Stimulated activated effector memory CD8-positive, alpha-beta T cell treated with anti-CD3 and anti-CD28 coated beads, Interleukin-12 subunit alpha, Interleukin-12 subunit beta, amount 100 ng/mL, for 72 hours (primary cell): ENCODE measurements at regions not wholly inside any gene's neighbourhood (a gene's known extent, or its start where the extent isn't known, plus 50 kb on each side); places are given as distances from the start of the nearest gene placed in this dataset.

ENCODE experiments used
- ATAC-seq: fragments of 150-1000 bp; cut with Tn5 transposase; 2 replicates; pipeline ENCODE4 v1.10.0; 2021
- DNase-seq, 2 donors: peaks; one replicate each; pipeline ENCODE4 v3.0.0; 2021 to 2022; ENCODE audit warnings: low spot score in 2 of 2
- H3K27ac Mint-ChIP-seq: one replicate; pipeline ENCODE4 v1.8.0; 2022; ENCODE audit warnings: mild to moderate bottlenecking, mixed read lengths
- H3K36me3 Mint-ChIP-seq: one replicate; pipeline ENCODE4 v1.8.0; 2022; ENCODE audit warnings: mild to moderate bottlenecking, mixed read lengths
- H3K4me1 Mint-ChIP-seq: one replicate; pipeline ENCODE4 v1.8.0; 2022; ENCODE audit warnings: mixed read lengths
- H3K4me3 Mint-ChIP-seq: one replicate; pipeline ENCODE4 v1.8.0; 2022; ENCODE audit warnings: mild to moderate bottlenecking, mixed read lengths
- H3K9me3 Mint-ChIP-seq: one replicate; pipeline ENCODE4 v1.8.0; 2022; ENCODE audit warnings: mixed read lengths

- Mint-ChIP-seq H3K27ac (no peak overlapping the region), H3K4me3 (no peak overlapping the region), H3K4me1 (no peaks in the 10 kb centered on the region), H3K36me3 (no peaks in the 10 kb centered on the region), H3K9me3 (no peaks in the 10 kb centered on the region)
- DNase-seq (no peak), ATAC-seq (no peak)
These were observed 464.1 kb downstream of the TNS1 start for GRCh38 chr2:217538719-217539118.

DNA sequence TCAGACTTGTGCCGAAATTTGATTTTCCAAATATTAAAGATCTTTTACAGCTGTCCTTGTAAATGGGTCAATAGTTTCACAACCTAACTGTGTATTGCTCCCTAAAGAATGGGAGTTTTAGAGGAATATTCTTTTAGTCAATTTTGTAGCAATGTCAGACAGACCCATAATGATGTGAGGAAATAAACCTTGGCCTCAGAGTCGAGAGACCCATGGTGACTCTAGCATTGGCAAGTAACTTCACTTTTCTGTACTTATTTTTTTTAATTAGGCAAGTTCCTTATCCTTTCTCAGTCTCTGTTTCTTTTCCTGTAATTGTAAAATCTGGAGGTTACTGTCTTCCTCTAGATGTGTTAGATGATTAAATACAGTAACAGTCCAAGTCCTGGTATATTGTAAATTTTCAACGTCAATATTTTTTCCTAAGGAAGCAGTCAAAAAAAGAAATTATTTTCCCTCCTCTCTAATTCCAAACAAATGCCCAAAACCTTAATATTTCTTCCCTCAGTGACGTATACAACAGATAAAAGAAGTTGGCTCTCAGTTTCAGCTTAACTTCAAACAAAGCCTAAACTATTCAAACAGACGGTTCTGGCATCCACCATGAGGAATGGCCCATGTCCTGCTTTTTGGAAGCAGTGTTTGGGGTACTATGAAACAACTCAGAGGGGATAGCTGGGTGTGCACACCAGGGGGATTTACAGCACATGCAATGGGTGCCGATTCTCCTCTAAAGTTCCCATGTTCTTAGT is 466.7 kb downstream of the TNS1 start:
- Mint-ChIP-seq H3K27ac (no peak overlapping the region), H3K4me3 (no peak overlapping the region), H3K4me1 (no peaks in the 10 kb centered on the region), H3K9me3 (peaks cover 2% of the 10 kb centered on the region), H3K36me3 (no peaks in the 10 kb centered on the region)
- DNase-seq (no peak), ATAC-seq (no peak)

- ATAC-seq (no peak), DNase-seq (no peak)
- Mint-ChIP-seq H3K4me3 (no peak overlapping the region), H3K4me1 (no peaks in the 10 kb centered on the region), H3K27ac (no peak overlapping the region), H3K9me3 (peaks cover 2% of the 10 kb centered on the region), H3K36me3 (no peaks in the 10 kb centered on the region)
These were observed 472.3 kb downstream of the TNS1 start for GRCh38 chr2:217530392-217531090.

DNA sequence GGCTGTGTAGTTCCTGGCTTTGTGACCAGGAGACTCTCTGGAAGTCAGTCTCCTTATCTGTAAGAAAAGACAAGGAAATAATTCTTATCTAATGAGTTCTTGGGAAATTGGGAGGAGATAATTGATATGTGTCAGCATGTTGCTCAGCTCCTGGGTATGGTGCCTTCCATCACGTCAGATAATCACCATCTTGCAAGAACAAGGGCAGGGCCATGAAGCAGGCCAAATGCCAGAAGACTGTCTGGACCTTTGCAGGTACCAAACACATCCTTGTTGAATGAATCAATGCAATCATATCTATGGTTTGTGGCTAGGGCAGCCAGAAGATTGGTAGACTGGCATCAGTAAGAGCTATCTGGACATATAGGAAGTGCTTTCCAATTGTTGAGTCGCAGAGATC is 473.5 kb downstream of the TNS1 start:
- no peaks in the 10 kb centered on the region for H3K4me1 Mint-ChIP-seq
- DNase-seq (no peak), ATAC-seq (no peak)
- H3K4me3 Mint-ChIP-seq: no peak overlapping the region
- no peak overlapping the region for H3K27ac Mint-ChIP-seq
- peaks cover 2% of the 10 kb centered on the region for H3K9me3 Mint-ChIP-seq
- no peaks in the 10 kb centered on the region for H3K36me3 Mint-ChIP-seq

DNA sequence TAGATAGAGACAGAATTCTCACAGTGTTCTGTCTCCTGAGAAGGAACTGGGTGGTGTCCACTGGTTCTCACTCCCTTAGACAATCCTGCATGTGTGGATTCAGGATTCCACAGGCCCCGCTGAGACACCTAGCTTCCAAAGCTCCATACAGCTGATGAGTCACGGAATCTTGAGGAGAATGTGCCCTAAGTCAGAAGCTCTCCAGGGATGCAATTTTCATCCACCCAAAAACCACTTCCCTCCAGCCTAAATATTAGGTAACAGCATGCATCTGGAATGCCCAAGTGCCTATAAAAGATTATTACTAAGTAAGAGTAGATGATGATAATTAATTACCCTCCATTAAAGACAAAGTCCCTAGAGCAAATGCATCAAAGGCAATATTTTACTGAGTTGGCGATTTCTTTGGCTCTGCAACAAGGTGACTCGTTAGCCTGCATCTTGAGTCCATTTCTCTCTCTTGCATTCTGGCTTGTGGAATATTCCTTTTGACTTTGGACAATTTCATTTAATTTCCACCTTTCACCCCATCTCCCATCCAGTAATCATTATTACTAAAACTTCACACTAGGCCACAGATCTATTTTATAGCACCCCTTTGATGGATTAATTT is 475.1 kb downstream of the TNS1 start:
- Mint-ChIP-seq H3K36me3 (no peaks in the 10 kb centered on the region), H3K9me3 (peaks cover under 1% of the 10 kb centered on the region)

GRCh38 chr2:217525076-217525475 is 477.7 kb downstream of the TNS1 start:
- Mint-ChIP-seq H3K9me3 (no peaks in the 10 kb centered on the region), H3K4me3 (no peak overlapping the region), H3K36me3 (no peaks in the 10 kb centered on the region), H3K4me1 (no peaks in the 10 kb centered on the region), H3K27ac (no peak overlapping the region)
- ATAC-seq: no peak
- no peak for DNase-seq

More for the DNA sequence above, 475.1 kb downstream of the TNS1 start:
- H3K4me1 Mint-ChIP-seq: no peaks in the 10 kb centered on the region
- H3K27ac Mint-ChIP-seq: no peak overlapping the region
- no peak for ATAC-seq
- H3K4me3 Mint-ChIP-seq: no peak overlapping the region
- no peak for DNase-seq

DNA sequence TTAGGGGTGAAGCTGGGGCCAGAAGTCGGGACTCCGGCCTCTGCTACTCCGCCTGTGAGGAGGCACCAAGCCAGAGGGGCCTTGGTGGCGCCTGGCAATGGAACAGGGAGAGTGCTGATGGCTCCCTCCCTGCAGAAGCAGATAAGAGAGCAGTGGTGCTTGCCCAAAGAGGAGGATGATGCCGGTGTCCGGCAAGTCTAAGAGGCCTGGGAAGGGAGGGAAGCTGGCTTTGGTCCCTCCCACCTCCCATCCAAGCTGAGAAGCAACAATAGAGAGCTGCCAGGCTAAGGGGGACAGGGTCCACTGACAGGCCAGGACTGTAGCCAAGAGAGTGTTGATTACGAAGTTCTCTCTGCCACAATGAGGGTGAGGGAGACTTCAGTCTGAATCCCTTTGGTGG is 479.5 kb downstream of the TNS1 start:
- Mint-ChIP-seq H3K4me1 (no peaks in the 10 kb centered on the region), H3K27ac (no peak overlapping the region), H3K4me3 (no peak overlapping the region), H3K36me3 (no peaks in the 10 kb centered on the region), H3K9me3 (no peaks in the 10 kb centered on the region)
- DNase-seq (no peak), ATAC-seq (peak; percentile 24)

- no peak overlapping the region for H3K4me3 Mint-ChIP-seq
- no peaks in the 10 kb centered on the region for H3K4me1 Mint-ChIP-seq
- DNase-seq: no peak
- no peak overlapping the region for H3K27ac Mint-ChIP-seq
- H3K36me3 Mint-ChIP-seq: no peaks in the 10 kb centered on the region
- H3K9me3 Mint-ChIP-seq: no peaks in the 10 kb centered on the region
- ATAC-seq: no peak
These were observed 481.0 kb downstream of the TNS1 start for GRCh38 chr2:217521820-217522219.

GRCh38 chr2:217520356-217521010 is 482.3 kb downstream of the TNS1 start:
- Mint-ChIP-seq H3K4me1 (no peaks in the 10 kb centered on the region), H3K4me3 (no peak overlapping the region), H3K9me3 (no peaks in the 10 kb centered on the region), H3K36me3 (no peaks in the 10 kb centered on the region), H3K27ac (no peak overlapping the region)
- ATAC-seq: no peak
- no peak for DNase-seq

GRCh38 chr2:217517402-217517801 is 485.4 kb downstream of the TNS1 start:
- no peaks in the 10 kb centered on the region for H3K36me3 Mint-ChIP-seq

DNA sequence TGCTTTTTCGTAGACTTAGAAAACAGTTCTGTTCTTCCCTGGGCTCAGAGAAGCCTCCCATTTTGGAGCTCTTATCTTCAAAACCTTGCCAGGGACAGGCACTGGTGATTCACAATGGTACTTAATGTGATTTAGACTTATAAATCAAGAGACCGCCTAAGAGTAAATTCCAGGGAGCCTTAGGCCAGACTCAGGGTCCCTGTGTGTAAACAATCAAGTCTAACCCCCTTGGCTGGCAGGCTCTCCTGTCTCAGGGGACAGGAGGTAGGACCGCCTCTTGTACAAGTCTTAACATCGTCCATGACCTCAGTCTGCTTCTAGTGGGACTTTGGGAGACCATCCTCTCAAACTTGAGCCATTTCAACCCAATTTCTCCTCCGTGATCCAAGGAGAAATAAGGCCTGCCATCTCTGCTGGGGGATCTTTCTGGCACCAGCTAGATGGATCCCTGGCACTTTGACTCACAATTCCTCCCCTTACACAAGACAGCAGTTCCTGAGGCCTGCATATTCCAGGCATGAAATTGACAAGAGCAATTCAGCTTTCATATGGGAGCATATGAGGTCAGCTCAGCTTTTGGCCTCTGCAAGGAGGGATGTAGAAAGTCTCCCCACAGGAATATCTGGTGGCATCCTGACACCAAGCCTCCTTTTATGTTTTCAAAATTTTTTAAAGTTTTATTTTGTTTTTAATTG is 487.0 kb downstream of the TNS1 start:
- Mint-ChIP-seq H3K27ac (no peak overlapping the region), H3K36me3 (no peaks in the 10 kb centered on the region), H3K4me3 (no peak overlapping the region), H3K9me3 (no peaks in the 10 kb centered on the region), H3K4me1 (no peaks in the 10 kb centered on the region)
- no peak for ATAC-seq
- no peak for DNase-seq

More at GRCh38 chr2:217517402-217517801, 485.4 kb downstream of the TNS1 start:
- no peak overlapping the region for H3K4me3 Mint-ChIP-seq
- no peaks in the 10 kb centered on the region for H3K9me3 Mint-ChIP-seq
- DNase-seq (no peak), ATAC-seq (no peak)
- H3K27ac Mint-ChIP-seq: no peak overlapping the region
- H3K4me1 Mint-ChIP-seq: no peaks in the 10 kb centered on the region

DNA sequence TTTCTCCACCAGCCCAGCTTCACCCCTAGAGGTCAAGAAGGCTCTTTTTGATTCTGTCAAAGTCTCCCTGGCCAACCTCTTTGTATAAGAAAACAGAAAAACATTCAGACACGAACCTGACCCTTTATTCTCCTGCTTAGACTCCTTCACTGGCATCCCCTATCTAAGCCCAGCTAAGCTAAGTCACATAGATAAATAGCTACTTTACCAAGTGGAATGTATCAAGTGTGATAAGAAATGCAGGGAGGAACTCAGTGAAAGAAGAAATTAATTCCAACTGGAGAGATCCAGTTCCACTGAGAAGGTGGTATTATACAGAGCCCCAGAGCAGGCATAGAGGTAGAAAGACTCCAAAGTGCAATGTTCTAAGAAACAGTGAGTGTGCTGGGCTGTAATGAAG is 489.5 kb downstream of the TNS1 start:
- Mint-ChIP-seq H3K36me3 (no peaks in the 10 kb centered on the region), H3K4me1 (no peaks in the 10 kb centered on the region), H3K9me3 (no peaks in the 10 kb centered on the region), H3K4me3 (no peak overlapping the region), H3K27ac (no peak overlapping the region)
- DNase-seq: no peak
- ATAC-seq: no peak

DNA sequence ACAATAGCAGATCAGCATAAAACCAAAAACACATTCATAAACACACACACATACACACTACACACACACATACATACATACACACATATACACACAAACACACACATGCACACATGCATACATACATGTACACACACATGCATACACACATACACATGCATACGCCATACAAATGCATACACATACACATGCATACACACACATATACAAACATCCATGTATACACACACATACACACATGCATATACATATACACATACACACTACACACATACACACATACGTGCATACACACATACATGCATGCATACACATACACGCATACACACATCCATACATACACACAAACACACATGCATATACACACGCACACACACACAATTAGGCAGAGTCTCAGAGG is 490.1 kb downstream of the TNS1 start:
- Mint-ChIP-seq H3K9me3 (no peaks in the 10 kb centered on the region), H3K4me1 (no peaks in the 10 kb centered on the region), H3K27ac (no peak overlapping the region), H3K4me3 (no peak overlapping the region), H3K36me3 (no peaks in the 10 kb centered on the region)
- no peak for ATAC-seq
- no peak for DNase-seq

GRCh38 chr2:217512259-217512658 is 490.5 kb downstream of the TNS1 start:
- H3K4me3 Mint-ChIP-seq: no peak overlapping the region
- no peak overlapping the region for H3K27ac Mint-ChIP-seq
- no peaks in the 10 kb centered on the region for H3K9me3 Mint-ChIP-seq
- ATAC-seq: no peak
- H3K4me1 Mint-ChIP-seq: no peaks in the 10 kb centered on the region
- DNase-seq: no peak
- no peaks in the 10 kb centered on the region for H3K36me3 Mint-ChIP-seq

DNA sequence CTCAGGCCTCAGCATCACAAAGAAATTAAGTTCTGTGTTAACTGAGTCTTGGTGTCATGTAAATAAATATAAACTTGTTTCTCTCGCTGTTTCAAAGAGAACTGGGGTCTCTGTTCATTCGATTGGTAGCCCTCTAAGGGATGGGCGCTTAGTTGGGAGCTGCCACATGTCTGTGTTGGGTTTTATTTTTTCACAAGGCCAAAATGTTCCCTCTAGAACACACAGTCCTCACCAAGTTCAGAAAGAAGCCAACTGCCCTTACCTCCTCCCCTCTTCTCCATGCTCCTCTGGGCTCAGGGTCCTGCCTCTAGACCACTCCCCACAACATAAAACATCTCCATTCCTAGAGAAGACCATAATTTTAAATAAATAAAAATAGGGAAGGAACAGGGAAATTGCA is 490.9 kb downstream of the TNS1 start:
- no peak for DNase-seq
- Mint-ChIP-seq H3K4me1 (no peaks in the 10 kb centered on the region), H3K36me3 (no peaks in the 10 kb centered on the region)

More for the DNA sequence above, 490.9 kb downstream of the TNS1 start:
- Mint-ChIP-seq H3K4me3 (no peak overlapping the region), H3K27ac (no peak overlapping the region), H3K9me3 (no peaks in the 10 kb centered on the region)
- ATAC-seq: no peak
